ENCODE measurements at regions not wholly inside any gene's neighbourhood (a gene's known extent, or its start where the extent isn't known, plus 50 kb on each side); places are given as distances from the start of the nearest gene placed in this dataset.

- no peak for TF ChIP-seq ZBTB26 (CRISPR knock-in tag; IDR thresholded peaks at IDR 0.05; ENCODE audit: borderline replicate concordance)
These were observed 98.4 kb upstream of the SPACA1 start (continued) for GRCh38 chr6:87949194-87949593.

GRCh38 chr6:87946669-87947068 is 101.0 kb upstream of the SPACA1 start:
- H3K9ac ChIP-seq (ENCODE audit: insufficient read depth, low read depth, low read length): no peak overlapping the region
- ChIA-PET CTCF (ENCODE audit: low intra/inter-chr PET ratio, low total read pairs) (no interaction called here), POLR2A (no interaction called here)
- no peak overlapping the region for H3K4me3 ChIP-seq (replicated peaks in 1 of 3; ENCODE audit: insufficient read depth in 1 of 3, low read depth in 2 of 3, low read length in 3 of 3)
- DNase-seq (ENCODE audit: low spot score) (no peak), ATAC-seq (no peak), FAIRE-seq (no peak)
- TF ChIP-seq MBNL3 (CRISPR knock-in tag; conservative IDR thresholded peaks at IDR 0.05) (no peak), ZNF776 (CRISPR knock-in tag; IDR thresholded peaks at IDR 0.05) (no peak), SP5 (CRISPR knock-in tag; IDR thresholded peaks at IDR 0.05; ENCODE audit: borderline replicate concordance, low read depth) (no peak), ZNF670 (CRISPR knock-in tag; IDR thresholded peaks at IDR 0.05; ENCODE audit: borderline replicate concordance) (no peak), PPARG (CRISPR knock-in tag; conservative IDR thresholded peaks at IDR 0.05) (no peak), ZNF737 (CRISPR knock-in tag; IDR thresholded peaks at IDR 0.05; ENCODE audit: borderline replicate concordance) (no peak), TFDP2 (CRISPR knock-in tag; IDR thresholded peaks at IDR 0.05) (no peak), NFKB2 (CRISPR knock-in tag; IDR thresholded peaks at IDR 0.05; ENCODE audit: borderline replicate concordance) (no peak), BCLAF1 (IDR thresholded peaks at IDR 0.05) (no peak), MTERF4 (CRISPR knock-in tag; IDR thresholded peaks at IDR 0.05) (no peak), BATF2 (CRISPR knock-in tag; IDR thresholded peaks at IDR 0.05) (no peak), SP2 (CRISPR knock-in tag; IDR thresholded peaks at IDR 0.05) (no peak), ZC3H4 (CRISPR knock-in tag; IDR thresholded peaks at IDR 0.05; ENCODE audit: borderline replicate concordance) (no peak), ZMYM4 (CRISPR knock-in tag; IDR thresholded peaks at IDR 0.05) (no peak), THRA (CRISPR knock-in tag; IDR thresholded peaks at IDR 0.05; ENCODE audit: borderline replicate concordance) (no peak)
- H4K20me1 ChIP-seq (ENCODE audit: insufficient read depth, low read length): no peaks in the 10 kb centered on the region
- H3K4me1 ChIP-seq (ENCODE audit: insufficient read depth, low read length): peaks cover 11% of the 10 kb centered on the region
- H3K9me3 ChIP-seq (ENCODE audit: low read length): no peaks in the 10 kb centered on the region
- BruUV-seq (replicated peaks): no TSS peak
- in situ Hi-C loops (cut with HindIII; ENCODE audit: extremely low pct_ligation_motif_present, low pct_unique_long_range_greater_than_20kb): loop anchor here (25.0 kb wide), 1 partner anchor 916 kb away; no protein-coding TSS in a partner anchor
- H3K27ac ChIP-seq (ENCODE audit: extremely low read length, insufficient read depth, low read length): no peak overlapping the region
- H3K27me3 ChIP-seq (ENCODE audit: control insufficient read depth in 1 of 2, insufficient read depth in 2 of 2, low read length in 2 of 2): peaks cover 0 to 24% of the 10 kb centered on the region in 2 experiments; a peak in 4 of 5 replicates
- intact Hi-C loops (cut with micrococcal nuclease; ENCODE audit: unreplicated experiment): no loop called here
- WGBS (ENCODE audit: low lambda C conversion rate): 60% methylated on average over 4 of the region's 4 CpGs
- H3K79me2 ChIP-seq (ENCODE audit: insufficient read depth, low read length): no peaks in the 10 kb centered on the region
- no peaks in the 10 kb centered on the region for H3K36me3 ChIP-seq (replicated peaks in 1 of 2; ENCODE audit: control insufficient read depth in 1 of 2, insufficient read depth in 2 of 2, low read length in 2 of 2)
- no peak overlapping the region for H2AFZ ChIP-seq (ENCODE audit: low read length)
- H3K4me2 ChIP-seq (ENCODE audit: low read depth, low read length): no peak overlapping the region
